Neural crest cell (in vitro differentiated cells): ENCODE measurements at regions not wholly inside any gene's neighbourhood (a gene's known extent, or its start where the extent isn't known, plus 50 kb on each side); places are given as distances from the start of the nearest gene placed in this dataset.

Experiments used
- DNase-seq: peaks from one replicate; pipeline ENCODE4 v3.0.0; 2021; ENCODE audit warnings: low read depth, mixed read lengths, low spot score
- H3K27ac Mint-ChIP-seq: one replicate; pipeline ENCODE4 v1.8.0; 2021; ENCODE audit warnings: mild to moderate bottlenecking, mixed read lengths; ENCODE audit not compliant: unreplicated experiment
- H3K27me3 Mint-ChIP-seq: 2 replicates; pipeline ENCODE4 v1.8.0; 2021; ENCODE audit warnings: low read depth, mild to moderate bottlenecking, mixed read lengths
- H3K36me3 Mint-ChIP-seq: 2 replicates; pipeline ENCODE4 v1.8.0; 2021; ENCODE audit warnings: low read depth, mild to moderate bottlenecking, mixed read lengths
- H3K4me1 Mint-ChIP-seq: 2 replicates; pipeline ENCODE4 v1.8.0; 2021; ENCODE audit warnings: mixed read lengths
- H3K4me3 Mint-ChIP-seq: one replicate; pipeline ENCODE4 v1.8.0; 2021; ENCODE audit warnings: mild to moderate bottlenecking, mixed read lengths
- H3K9me3 Mint-ChIP-seq: 2 replicates; pipeline ENCODE4 v1.8.0; 2021; ENCODE audit warnings: mixed read lengths
- TF ChIP-seq, protein P1 (sequence below): fragments of 200-600 bp; sonication (generic); conservative IDR thresholded peaks from 2 replicates; pipeline ENCODE4 v1.5.0; 2021; ENCODE audit warnings: antibody characterized with exemption, mild to moderate bottlenecking

DNA sequence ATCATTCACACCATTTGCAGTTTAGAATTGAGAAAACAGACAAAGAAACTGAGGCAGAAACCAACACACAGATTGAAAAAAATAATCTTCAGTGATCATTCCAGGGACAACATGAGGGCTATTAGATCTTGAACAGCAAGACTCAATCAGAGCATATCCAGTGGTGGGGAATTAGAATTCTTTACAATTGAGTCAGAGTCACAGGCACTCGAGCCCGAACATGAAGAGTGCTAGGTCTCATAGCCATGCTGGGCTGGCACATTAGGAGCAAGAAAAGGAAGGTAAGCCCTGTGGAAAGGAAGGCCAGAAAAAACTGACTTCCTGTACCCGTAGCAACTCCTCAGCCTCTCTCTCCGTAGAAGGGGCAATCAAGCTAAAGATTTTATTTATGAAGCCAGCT lies 419.9 kb downstream of the HAO1 start:
- DNase-seq = no peak
- TF ChIP-seq, protein P1, sequence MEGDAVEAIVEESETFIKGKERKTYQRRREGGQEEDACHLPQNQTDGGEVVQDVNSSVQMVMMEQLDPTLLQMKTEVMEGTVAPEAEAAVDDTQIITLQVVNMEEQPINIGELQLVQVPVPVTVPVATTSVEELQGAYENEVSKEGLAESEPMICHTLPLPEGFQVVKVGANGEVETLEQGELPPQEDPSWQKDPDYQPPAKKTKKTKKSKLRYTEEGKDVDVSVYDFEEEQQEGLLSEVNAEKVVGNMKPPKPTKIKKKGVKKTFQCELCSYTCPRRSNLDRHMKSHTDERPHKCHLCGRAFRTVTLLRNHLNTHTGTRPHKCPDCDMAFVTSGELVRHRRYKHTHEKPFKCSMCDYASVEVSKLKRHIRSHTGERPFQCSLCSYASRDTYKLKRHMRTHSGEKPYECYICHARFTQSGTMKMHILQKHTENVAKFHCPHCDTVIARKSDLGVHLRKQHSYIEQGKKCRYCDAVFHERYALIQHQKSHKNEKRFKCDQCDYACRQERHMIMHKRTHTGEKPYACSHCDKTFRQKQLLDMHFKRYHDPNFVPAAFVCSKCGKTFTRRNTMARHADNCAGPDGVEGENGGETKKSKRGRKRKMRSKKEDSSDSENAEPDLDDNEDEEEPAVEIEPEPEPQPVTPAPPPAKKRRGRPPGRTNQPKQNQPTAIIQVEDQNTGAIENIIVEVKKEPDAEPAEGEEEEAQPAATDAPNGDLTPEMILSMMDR = no peak
- Mint-ChIP-seq H3K4me1 (no peaks in the 10 kb centered on the region), H3K4me3 (no peak overlapping the region), H3K36me3 (no peaks in the 10 kb centered on the region), H3K9me3 (no peaks in the 10 kb centered on the region), H3K27me3 (peaks cover 10% of the 10 kb centered on the region), H3K27ac (no peak overlapping the region)

- Mint-ChIP-seq H3K4me1 (no peaks in the 10 kb centered on the region), H3K4me3 (no peak overlapping the region), H3K36me3 (peaks cover 3% of the 10 kb centered on the region), H3K9me3 (no peaks in the 10 kb centered on the region), H3K27ac (no peak overlapping the region), H3K27me3 (peaks cover 7% of the 10 kb centered on the region)
- DNase-seq = no peak
- TF ChIP-seq, protein P1 = no peak
Measured at GRCh38 chr20:7523288-7523687, 417.0 kb downstream of the HAO1 start.

DNA sequence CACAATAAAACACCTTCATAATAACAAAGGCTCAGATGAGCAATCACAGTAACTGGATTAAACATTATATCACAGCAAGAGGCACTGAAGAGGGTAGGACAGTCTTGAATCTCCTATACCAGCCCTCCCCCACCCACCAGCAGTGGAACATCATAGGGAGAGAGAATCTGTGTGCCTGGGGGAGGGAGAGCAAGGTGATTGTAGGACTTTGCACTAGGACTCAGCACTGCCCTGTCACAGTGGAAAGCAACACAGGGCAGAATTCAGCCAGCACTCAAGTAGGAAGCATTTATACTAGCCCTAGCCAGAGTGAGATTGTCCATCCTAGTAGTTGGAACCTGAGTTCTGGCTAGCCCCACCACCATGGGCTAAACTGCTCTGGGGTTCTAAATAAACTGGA lies 400.2 kb downstream of the HAO1 start:
- Mint-ChIP-seq H3K4me3 (no peak overlapping the region), H3K4me1 (no peaks in the 10 kb centered on the region), H3K36me3 (no peaks in the 10 kb centered on the region), H3K27me3 (peaks cover 6% of the 10 kb centered on the region), H3K9me3 (no peaks in the 10 kb centered on the region), H3K27ac (no peak overlapping the region)
- no peak for DNase-seq
- TF ChIP-seq, protein P1 = no peak

- Mint-ChIP-seq H3K27me3 (peaks cover 5% of the 10 kb centered on the region), H3K4me3 (no peak overlapping the region), H3K9me3 (no peaks in the 10 kb centered on the region), H3K4me1 (no peaks in the 10 kb centered on the region), H3K36me3 (no peaks in the 10 kb centered on the region), H3K27ac (no peak overlapping the region)
- no peak for DNase-seq
- TF ChIP-seq, protein P1 = no peak
Measured at GRCh38 chr20:7540923-7541322, 399.3 kb downstream of the HAO1 start.

GRCh38 chr20:7571101-7571500 lies 369.2 kb downstream of the HAO1 start:
- no peak overlapping the region for H3K4me3 Mint-ChIP-seq
- DNase-seq = no peak
- TF ChIP-seq, protein P1 = no peak
- H3K4me1 Mint-ChIP-seq = no peaks in the 10 kb centered on the region
- peaks cover 1% of the 10 kb centered on the region for H3K9me3 Mint-ChIP-seq
- H3K27me3 Mint-ChIP-seq = peaks cover 1% of the 10 kb centered on the region
- no peaks in the 10 kb centered on the region for H3K36me3 Mint-ChIP-seq
- no peak overlapping the region for H3K27ac Mint-ChIP-seq
